ENCODE measurements at regions not wholly inside any gene's neighbourhood (a gene's known extent, or its start where the extent isn't known, plus 50 kb on each side); places are given as distances from the start of the nearest gene placed in this dataset.

GRCh38 chr2:196404276-196404675 is 232.9 kb upstream of the STK17B start:
- Histone ChIP-seq H3K4me1 (ENCODE audit: control insufficient read depth in 1 of 2, insufficient read depth in 2 of 2, low read length in 2 of 2) (no peaks in the 10 kb centered on the region), H2AFZ (ENCODE audit: insufficient read depth, low read depth, low read length, poor library complexity, severe bottlenecking) (no peak overlapping the region), H3K4me3 (replicated peaks in 1 of 3; ENCODE audit: low read depth in 2 of 3, low read length in 3 of 3) (no peak overlapping the region), H3K4me2 (replicated peaks; ENCODE audit: extremely low read depth, low read length, poor library complexity, severe bottlenecking) (no peak overlapping the region), H3K27ac (ENCODE audit: low read depth in 1 of 2, low read length in 2 of 2) (no peak overlapping the region), H4K20me1 (ENCODE audit: insufficient read depth, low read length) (no peaks in the 10 kb centered on the region), H3K36me3 (replicated peaks in 1 of 2; ENCODE audit: control insufficient read depth in 1 of 2, insufficient read depth in 2 of 2, low read length in 2 of 2) (no peaks in the 10 kb centered on the region), H3K9me3 (replicated peaks in 1 of 2; ENCODE audit: control insufficient read depth in 1 of 2, insufficient read depth in 1 of 2, low read length in 2 of 2) (no peaks in the 10 kb centered on the region), H3K27me3 (ENCODE audit: control insufficient read depth in 2 of 2, insufficient read depth in 2 of 2, low read length in 2 of 2) (no peaks in the 10 kb centered on the region), H3K79me2 (ENCODE audit: insufficient read depth, low read length) (no peaks in the 10 kb centered on the region), H3K9ac (ENCODE audit: insufficient read depth, low read length, poor library complexity, severe bottlenecking) (no peak overlapping the region)
- Mint-ChIP-seq H3K27me3 (ENCODE audit: low read depth in 3 of 3) (peaks cover 0 to 2% (median 0%) of the 10 kb centered on the region in 3 donors), H3K27ac (no peak overlapping the region), H3K36me3 (no peaks in the 10 kb centered on the region), H3K4me1 (peaks cover 8% of the 10 kb centered on the region), H3K9me3 (no peaks in the 10 kb centered on the region), H3K4me3 (no peak overlapping the region)
- no peak for DNase-seq
- intact Hi-C loops (cut with micrococcal nuclease): no loop called here
- TF ChIP-seq CTCF (IDR thresholded peaks at IDR 0.05): no peak

- no peak overlapping the region for H3K9ac ChIP-seq (ENCODE audit: insufficient read depth, low read length, poor library complexity, severe bottlenecking)
- H3K4me3 Mint-ChIP-seq: no peak overlapping the region
- TF ChIP-seq CTCF (IDR thresholded peaks at IDR 0.05): no peak
- WGBS (ENCODE audit: insufficient coverage): no CpG with 5 or more reads among the region's 1 CpG
- intact Hi-C loops (cut with micrococcal nuclease): no loop called here
- no peak for DNase-seq
- H3K9me3 Mint-ChIP-seq: no peaks in the 10 kb centered on the region
- no peak overlapping the region for H3K27ac ChIP-seq (ENCODE audit: low read depth in 1 of 2, low read length in 2 of 2)
- no peaks in the 10 kb centered on the region for H3K36me3 Mint-ChIP-seq
- no peaks in the 10 kb centered on the region for H3K36me3 ChIP-seq (replicated peaks in 1 of 2; ENCODE audit: control insufficient read depth in 1 of 2, insufficient read depth in 2 of 2, low read length in 2 of 2)
- no peak overlapping the region for H3K4me2 ChIP-seq (replicated peaks; ENCODE audit: extremely low read depth, low read length, poor library complexity, severe bottlenecking)
- H3K4me1 Mint-ChIP-seq: no peaks in the 10 kb centered on the region
- H3K27me3 ChIP-seq (ENCODE audit: control insufficient read depth in 2 of 2, insufficient read depth in 2 of 2, low read length in 2 of 2): no peaks in the 10 kb centered on the region
- H3K79me2 ChIP-seq (ENCODE audit: insufficient read depth, low read length): no peaks in the 10 kb centered on the region
- H3K9me3 ChIP-seq (replicated peaks in 1 of 2; ENCODE audit: control insufficient read depth in 1 of 2, insufficient read depth in 1 of 2, low read length in 2 of 2): no peaks in the 10 kb centered on the region
- no peak overlapping the region for H3K4me3 ChIP-seq (replicated peaks in 1 of 3; ENCODE audit: low read depth in 2 of 3, low read length in 3 of 3)
- H2AFZ ChIP-seq (ENCODE audit: insufficient read depth, low read depth, low read length, poor library complexity, severe bottlenecking): no peak overlapping the region
- no peaks in the 10 kb centered on the region for H3K4me1 ChIP-seq (ENCODE audit: control insufficient read depth in 1 of 2, insufficient read depth in 2 of 2, low read length in 2 of 2)
- peaks cover 0 to 2% (median 0%) of the 10 kb centered on the region in 3 donors for H3K27me3 Mint-ChIP-seq (ENCODE audit: low read depth in 3 of 3)
- H3K27ac Mint-ChIP-seq: no peak overlapping the region
- no peaks in the 10 kb centered on the region for H4K20me1 ChIP-seq (ENCODE audit: insufficient read depth, low read length)
Observed at GRCh38 chr2:196407675-196408264, 231.7 kb upstream of the CCDC150 start.

Measured in CD14-positive monocyte (primary cell).